ENCODE measurements at regions not wholly inside any gene's neighbourhood (a gene's known extent, or its start where the extent isn't known, plus 50 kb on each side); places are given as distances from the start of the nearest gene placed in this dataset.

GRCh38 chr3:127373441-127374085 lies 85.7 kb upstream of the PRR20G start:
- DNase-seq = no peak
- Histone ChIP-seq H3K27ac (no peak overlapping the region), H3K36me3 (replicated peaks) (no peaks in the 10 kb centered on the region), H3K4me3 (ENCODE audit: low read depth, low read length) (no peak overlapping the region), H3K27me3 (replicated peaks) (no peaks in the 10 kb centered on the region)
- TF ChIP-seq, protein P1, sequence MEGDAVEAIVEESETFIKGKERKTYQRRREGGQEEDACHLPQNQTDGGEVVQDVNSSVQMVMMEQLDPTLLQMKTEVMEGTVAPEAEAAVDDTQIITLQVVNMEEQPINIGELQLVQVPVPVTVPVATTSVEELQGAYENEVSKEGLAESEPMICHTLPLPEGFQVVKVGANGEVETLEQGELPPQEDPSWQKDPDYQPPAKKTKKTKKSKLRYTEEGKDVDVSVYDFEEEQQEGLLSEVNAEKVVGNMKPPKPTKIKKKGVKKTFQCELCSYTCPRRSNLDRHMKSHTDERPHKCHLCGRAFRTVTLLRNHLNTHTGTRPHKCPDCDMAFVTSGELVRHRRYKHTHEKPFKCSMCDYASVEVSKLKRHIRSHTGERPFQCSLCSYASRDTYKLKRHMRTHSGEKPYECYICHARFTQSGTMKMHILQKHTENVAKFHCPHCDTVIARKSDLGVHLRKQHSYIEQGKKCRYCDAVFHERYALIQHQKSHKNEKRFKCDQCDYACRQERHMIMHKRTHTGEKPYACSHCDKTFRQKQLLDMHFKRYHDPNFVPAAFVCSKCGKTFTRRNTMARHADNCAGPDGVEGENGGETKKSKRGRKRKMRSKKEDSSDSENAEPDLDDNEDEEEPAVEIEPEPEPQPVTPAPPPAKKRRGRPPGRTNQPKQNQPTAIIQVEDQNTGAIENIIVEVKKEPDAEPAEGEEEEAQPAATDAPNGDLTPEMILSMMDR (IDR thresholded peaks at IDR 0.05; ENCODE audit: low read depth, low read length, missing control alignments) = no peak
- in situ Hi-C loops (cut with HindIII; ENCODE audit: low pct_ligation_motif_present, low sequenced_read_pairs) = no loop called here

DNA sequence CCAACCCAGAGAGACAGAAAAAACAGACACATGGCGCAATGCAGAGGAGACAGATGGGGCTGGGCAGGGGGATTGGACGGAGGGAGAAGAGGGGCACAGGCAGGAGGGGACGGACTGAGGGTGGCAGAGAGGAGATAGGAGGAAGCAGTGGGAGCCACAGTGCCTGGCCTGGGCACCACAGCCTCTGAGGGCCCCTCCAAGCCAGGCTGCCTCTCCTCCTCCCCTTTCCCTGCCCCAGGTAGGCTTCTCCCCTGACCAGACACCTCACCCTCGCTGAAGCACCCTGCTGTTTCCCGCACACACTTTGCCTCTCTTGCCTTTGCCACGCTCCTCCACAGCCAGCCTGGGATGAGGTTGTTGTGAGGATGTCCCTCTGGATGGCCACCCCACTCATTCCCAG lies 84.0 kb upstream of the PRR20G start:
- Histone ChIP-seq H3K27ac (no peak overlapping the region), H3K4me3 (ENCODE audit: low read depth, low read length) (no peak overlapping the region), H3K27me3 (replicated peaks) (no peaks in the 10 kb centered on the region), H3K36me3 (replicated peaks) (no peaks in the 10 kb centered on the region)
- TF ChIP-seq, protein P1 (IDR thresholded peaks at IDR 0.05; ENCODE audit: low read depth, low read length, missing control alignments) = no peak
- DNase-seq = no peak
- in situ Hi-C loops (cut with HindIII; ENCODE audit: low pct_ligation_motif_present, low sequenced_read_pairs) = no loop called here

- no peak overlapping the region for H3K27ac ChIP-seq
- TF ChIP-seq, protein P1 (IDR thresholded peaks at IDR 0.05; ENCODE audit: low read depth, low read length, missing control alignments) = no peak
- no peak for DNase-seq
- no peaks in the 10 kb centered on the region for H3K36me3 ChIP-seq (replicated peaks)
- H3K27me3 ChIP-seq (replicated peaks) = peaks cover 2% of the 10 kb centered on the region
- H3K4me3 ChIP-seq (ENCODE audit: low read depth, low read length) = no peak overlapping the region
- in situ Hi-C loops (cut with HindIII; ENCODE audit: low pct_ligation_motif_present, low sequenced_read_pairs) = no loop called here
Observed at GRCh38 chr3:127371334-127371733, 83.5 kb upstream of the PRR20G start.

- Histone ChIP-seq H3K27ac (no peak overlapping the region), H3K4me3 (ENCODE audit: low read depth, low read length) (no peak overlapping the region), H3K36me3 (replicated peaks) (no peaks in the 10 kb centered on the region), H3K27me3 (replicated peaks) (peaks cover 2% of the 10 kb centered on the region)
- in situ Hi-C loops (cut with HindIII; ENCODE audit: low pct_ligation_motif_present, low sequenced_read_pairs) = no loop called here
- TF ChIP-seq, protein P1 (IDR thresholded peaks at IDR 0.05; ENCODE audit: low read depth, low read length, missing control alignments) = no peak
- DNase-seq = no peak
Observed at GRCh38 chr3:127370906-127371305, 83.1 kb upstream of the PRR20G start.

- Histone ChIP-seq H3K36me3 (replicated peaks) (no peaks in the 10 kb centered on the region), H3K4me3 (ENCODE audit: low read depth, low read length) (no peak overlapping the region), H3K27ac (no peak overlapping the region), H3K27me3 (replicated peaks) (peaks cover 2% of the 10 kb centered on the region)
- no peak for DNase-seq
- TF ChIP-seq, protein P1 (IDR thresholded peaks at IDR 0.05; ENCODE audit: low read depth, low read length, missing control alignments) = no peak
- in situ Hi-C loops (cut with HindIII; ENCODE audit: low pct_ligation_motif_present, low sequenced_read_pairs) = no loop called here
Observed at GRCh38 chr3:127369356-127369935, 81.6 kb upstream of the PRR20G start.
